Mesendoderm (in vitro differentiated cells): ENCODE measurements at regions not wholly inside any gene's neighbourhood (a gene's known extent, or its start where the extent isn't known, plus 50 kb on each side); places are given as distances from the start of the nearest gene placed in this dataset.

Experiments used
- DNase-seq: peaks from one replicate; pipeline ENCODE4 v3.0.0; 2013
- H2AK5ac ChIP-seq: 2 replicates; pipeline ENCODE4 v1.6.1; 2013; ENCODE audit warnings: low read length, inconsistent platforms
- H2BK120ac ChIP-seq: 2 replicates; pipeline ENCODE4 v1.6.1; 2013; ENCODE audit warnings: low read depth, mild to moderate bottlenecking, low read length, moderate library complexity, mixed read lengths
- H2BK15ac ChIP-seq: replicated peaks from 2 replicates; pipeline ENCODE4 v1.6.1; 2013; ENCODE audit warnings: low read depth, mild to moderate bottlenecking, moderate library complexity
- H2BK5ac ChIP-seq: 2 replicates; pipeline ENCODE4 v1.6.1; 2013; ENCODE audit warnings: low read length, inconsistent platforms
- H3K18ac ChIP-seq: 2 replicates; pipeline ENCODE4 v1.6.1; 2013; ENCODE audit warnings: mild to moderate bottlenecking, low read length, mixed read lengths
- H3K23ac ChIP-seq: one replicate; pipeline ENCODE4 v1.6.1; 2013; ENCODE audit warnings: low read length
- H3K27ac ChIP-seq: 2 replicates; pipeline ENCODE4 v1.5.1; 2013; ENCODE audit warnings: low read depth, mild to moderate bottlenecking, inconsistent platforms, low read length, moderate library complexity
- H3K27me3 ChIP-seq: 2 replicates; pipeline ENCODE4 v1.6.1; 2013; ENCODE audit warnings: low read length, control low read depth, mild to moderate bottlenecking, inconsistent platforms; ENCODE audit not compliant: insufficient read depth, poor library complexity
- H3K36me3 ChIP-seq: 2 replicates; pipeline ENCODE4 v1.6.1; 2013; ENCODE audit warnings: low read length, inconsistent platforms; ENCODE audit not compliant: control insufficient read depth, insufficient read depth
- H3K4ac ChIP-seq: one replicate; pipeline ENCODE4 v1.6.1; 2013; ENCODE audit warnings: low read depth, mild to moderate bottlenecking, low read length, moderate library complexity
- H3K4me1 ChIP-seq: 2 replicates; pipeline ENCODE4 v1.6.1; 2013; ENCODE audit warnings: low read depth, low read length, inconsistent platforms; ENCODE audit not compliant: control insufficient read depth
- H3K4me2 ChIP-seq: 2 replicates; pipeline ENCODE4 v1.6.1; 2013; ENCODE audit warnings: low read length
- H3K4me3 ChIP-seq: 2 replicates; pipeline ENCODE4 v1.5.1; 2013; ENCODE audit warnings: mild to moderate bottlenecking, low read length
- H3K56ac ChIP-seq: one replicate; pipeline ENCODE4 v1.6.1; 2013; ENCODE audit warnings: low read length
- H3K79me1 ChIP-seq: 2 replicates; pipeline ENCODE4 v1.6.1; 2013; ENCODE audit warnings: low read length, inconsistent platforms
- H3K79me2 ChIP-seq: 2 replicates; pipeline ENCODE4 v1.6.1; 2013; ENCODE audit warnings: mild to moderate bottlenecking, low read length; ENCODE audit not compliant: control insufficient read depth, insufficient read depth
- H3K9ac ChIP-seq: 2 replicates; pipeline ENCODE4 v1.6.1; 2013; ENCODE audit warnings: low read length, inconsistent platforms
- H4K5ac ChIP-seq: one replicate; pipeline ENCODE4 v1.6.1; 2013; ENCODE audit warnings: low read length
- H4K8ac ChIP-seq: one replicate; pipeline ENCODE4 v1.6.1; 2013; ENCODE audit warnings: low read depth, mild to moderate bottlenecking, control low read depth, low read length, moderate library complexity
- WGBS: extraction: QIAGEN DNeasy Blood & Tissue Kit; methylation state at CpG from one replicate; pipeline ENCODE4 v1.1.7; 2013; ENCODE audit warnings: low lambda C conversion rate, missing lambda C conversion rate; ENCODE audit not compliant: insufficient coverage; ENCODE audit errors: extremely low coverage; 5-methylcytosine and 5-hydroxymethylcytosine counted together

DNA sequence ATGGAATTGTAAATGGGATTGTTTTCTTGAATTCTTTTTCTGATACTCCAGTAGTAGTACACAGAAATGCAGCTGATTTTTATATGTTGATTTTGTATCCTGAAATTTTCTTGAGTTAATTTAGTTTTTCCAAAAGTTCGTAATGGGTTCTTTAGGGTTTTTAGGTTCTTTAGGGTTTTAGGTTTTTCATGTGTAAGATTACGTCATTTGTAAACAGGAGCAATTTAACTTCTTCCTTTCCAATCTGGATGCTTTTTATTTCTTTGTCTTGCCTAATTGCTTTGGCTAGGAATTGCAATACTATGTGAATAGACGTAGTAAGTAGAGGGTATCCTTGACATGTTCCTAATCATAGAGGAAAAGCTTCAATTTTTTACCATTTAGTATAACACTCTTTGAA lies 568.6 kb downstream of the MMUT start:
- WGBS: no CpG with 5 or more reads among the region's 3 CpGs
- no peak overlapping the region for H3K27ac ChIP-seq

DNA sequence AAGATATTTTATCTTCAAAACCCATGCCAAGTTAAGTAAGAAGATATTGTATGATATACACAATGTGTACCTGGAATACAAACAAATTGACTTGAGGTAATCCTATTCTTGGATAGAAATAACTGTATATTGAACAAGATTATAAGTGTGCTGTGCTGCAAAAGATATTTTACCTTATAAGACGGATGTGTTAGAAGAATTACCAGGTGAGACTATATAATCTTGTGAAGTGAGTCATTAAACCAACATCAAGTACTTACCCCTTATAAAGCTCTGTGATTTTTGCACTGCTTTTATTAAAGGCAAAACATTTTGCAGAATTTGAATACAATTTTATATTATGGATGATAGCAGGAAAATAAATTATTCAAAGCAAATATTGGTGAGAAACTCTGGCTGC lies 570.0 kb downstream of the MMUT start:
- H2BK120ac ChIP-seq: no peak overlapping the region
- H2BK5ac ChIP-seq: no peak overlapping the region
- no CpG with 5 or more reads among the region's 1 CpG for WGBS

More for the DNA sequence above, 568.6 kb downstream of the MMUT start:
- no peak for DNase-seq
- no peaks in the 10 kb centered on the region for H3K4me1 ChIP-seq
- no peak overlapping the region for H3K23ac ChIP-seq
- no peaks in the 10 kb centered on the region for H3K36me3 ChIP-seq
- no peak overlapping the region for H4K8ac ChIP-seq
- no peak overlapping the region for H2BK5ac ChIP-seq
- H4K5ac ChIP-seq: no peak overlapping the region
- no peaks in the 10 kb centered on the region for H3K27me3 ChIP-seq
- H3K9ac ChIP-seq: no peak overlapping the region
- no peak overlapping the region for H2AK5ac ChIP-seq
- no peaks in the 10 kb centered on the region for H3K79me2 ChIP-seq
- no peak overlapping the region for H3K4me3 ChIP-seq
- no peak overlapping the region for H3K4me2 ChIP-seq
- no peaks in the 10 kb centered on the region for H3K79me1 ChIP-seq
- no peak overlapping the region for H3K56ac ChIP-seq
- no peak overlapping the region for H2BK120ac ChIP-seq
- H3K4ac ChIP-seq: no peak overlapping the region
- H2BK15ac ChIP-seq: no peak overlapping the region
- H3K18ac ChIP-seq: no peak overlapping the region

DNA sequence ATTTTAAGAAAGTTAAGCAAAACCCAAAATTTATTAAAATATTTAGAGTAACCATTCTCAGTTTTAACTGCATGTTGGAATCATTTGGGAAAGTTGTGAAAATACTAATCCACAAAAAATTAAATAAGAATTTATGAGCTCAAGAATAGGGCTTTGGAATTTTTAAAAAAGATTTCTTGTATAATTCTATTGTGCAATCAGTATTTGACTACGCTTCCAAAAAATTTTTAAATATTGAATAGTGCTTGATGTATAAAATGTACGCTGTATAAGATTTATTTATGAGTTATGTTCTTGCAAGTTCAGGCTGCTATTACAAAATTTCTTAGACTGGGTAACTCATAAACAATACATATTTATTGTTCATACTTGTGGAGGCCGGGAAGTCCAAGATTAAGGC lies 571.7 kb downstream of the MMUT start:
- Histone ChIP-seq H2AK5ac (no peak overlapping the region), H2BK15ac (no peak overlapping the region), H3K4me3 (no peak overlapping the region), H3K23ac (no peak overlapping the region), H3K4me2 (no peak overlapping the region), H3K4me1 (no peaks in the 10 kb centered on the region), H2BK120ac (no peak overlapping the region), H4K5ac (no peak overlapping the region), H3K27ac (no peak overlapping the region), H2BK5ac (no peak overlapping the region), H3K18ac (no peak overlapping the region), H3K27me3 (no peaks in the 10 kb centered on the region), H3K4ac (no peak overlapping the region), H3K36me3 (no peaks in the 10 kb centered on the region), H3K9ac (no peak overlapping the region), H3K79me2 (no peaks in the 10 kb centered on the region), H3K56ac (no peak overlapping the region), H4K8ac (no peak overlapping the region), H3K79me1 (no peaks in the 10 kb centered on the region)
- no CpG with 5 or more reads among the region's 3 CpGs for WGBS
- no peak for DNase-seq

More for the DNA sequence above, 570.0 kb downstream of the MMUT start:
- no peak overlapping the region for H2AK5ac ChIP-seq
- no peaks in the 10 kb centered on the region for H3K27me3 ChIP-seq
- H3K4me1 ChIP-seq: no peaks in the 10 kb centered on the region
- no peaks in the 10 kb centered on the region for H3K79me1 ChIP-seq
- no peak overlapping the region for H2BK15ac ChIP-seq
- no peak overlapping the region for H3K27ac ChIP-seq
- H3K4me2 ChIP-seq: no peak overlapping the region
- no peak overlapping the region for H3K4me3 ChIP-seq
- no peaks in the 10 kb centered on the region for H3K36me3 ChIP-seq
- DNase-seq: no peak
- H4K5ac ChIP-seq: no peak overlapping the region
- no peak overlapping the region for H3K23ac ChIP-seq
- H3K4ac ChIP-seq: no peak overlapping the region
- no peaks in the 10 kb centered on the region for H3K79me2 ChIP-seq
- no peak overlapping the region for H3K9ac ChIP-seq
- H4K8ac ChIP-seq: no peak overlapping the region
- H3K56ac ChIP-seq: no peak overlapping the region
- H3K18ac ChIP-seq: no peak overlapping the region

DNA sequence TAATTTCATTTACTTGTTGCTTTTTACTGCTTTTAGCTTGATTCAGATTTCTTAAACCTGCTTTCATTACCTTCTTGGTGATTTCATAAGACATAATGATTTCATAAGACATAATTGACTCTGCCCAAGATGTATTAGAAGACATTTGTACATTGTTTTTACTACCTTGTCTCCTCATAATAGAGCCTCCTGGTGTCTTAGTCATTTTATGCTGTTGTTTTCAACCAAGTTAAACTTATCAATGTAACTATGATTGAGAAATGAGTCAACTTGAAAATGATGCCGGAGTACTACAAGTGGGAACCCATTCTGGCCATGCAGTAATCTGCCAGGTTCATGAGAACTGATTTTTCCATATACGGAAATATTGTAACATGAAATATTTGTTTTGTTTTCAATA lies 573.6 kb downstream of the MMUT start:
- Histone ChIP-seq H2AK5ac (no peak overlapping the region), H3K36me3 (no peaks in the 10 kb centered on the region)

DNA sequence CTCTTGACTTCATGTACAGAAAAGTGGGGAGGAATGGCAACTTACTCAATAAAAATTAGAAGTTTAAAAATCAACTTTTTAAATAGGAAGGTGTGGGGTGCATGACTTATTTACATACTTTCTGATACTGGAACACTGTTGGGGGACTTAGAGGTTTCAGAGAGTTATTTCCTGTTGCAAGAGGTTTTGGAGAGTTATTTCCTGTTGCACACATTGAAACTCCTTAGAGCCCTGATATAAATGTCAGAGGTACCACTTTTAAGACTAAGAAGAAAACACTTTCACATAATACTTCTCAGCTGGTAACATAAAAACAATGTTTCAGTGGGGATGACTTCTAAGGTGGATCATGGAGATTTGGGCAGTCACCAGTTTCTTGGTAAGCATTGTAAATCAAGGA lies 579.9 kb downstream of the MMUT start:
- Histone ChIP-seq H2BK5ac (no peak overlapping the region), H3K27ac (no peak overlapping the region), H3K18ac (no peak overlapping the region), H3K56ac (no peak overlapping the region), H3K4me1 (no peaks in the 10 kb centered on the region), H4K5ac (no peak overlapping the region), H3K79me2 (no peaks in the 10 kb centered on the region), H3K4me3 (no peak overlapping the region), H2AK5ac (no peak overlapping the region), H3K79me1 (no peaks in the 10 kb centered on the region), H2BK120ac (no peak overlapping the region), H3K27me3 (no peaks in the 10 kb centered on the region), H3K4me2 (no peak overlapping the region), H3K4ac (no peak overlapping the region), H3K36me3 (no peaks in the 10 kb centered on the region), H3K23ac (no peak overlapping the region), H2BK15ac (no peak overlapping the region), H4K8ac (no peak overlapping the region), H3K9ac (no peak overlapping the region)
- no peak for DNase-seq

More for the DNA sequence above, 573.6 kb downstream of the MMUT start:
- H3K27ac ChIP-seq: no peak overlapping the region
- H3K56ac ChIP-seq: no peak overlapping the region
- WGBS: no CpG with 5 or more reads among the region's 2 CpGs
- no peaks in the 10 kb centered on the region for H3K4me1 ChIP-seq
- H2BK15ac ChIP-seq: no peak overlapping the region
- H3K23ac ChIP-seq: no peak overlapping the region
- no peak overlapping the region for H2BK120ac ChIP-seq
- no peaks in the 10 kb centered on the region for H3K79me1 ChIP-seq
- no peak overlapping the region for H3K18ac ChIP-seq
- H3K27me3 ChIP-seq: no peaks in the 10 kb centered on the region
- H3K4ac ChIP-seq: no peak overlapping the region
- no peak overlapping the region for H3K4me2 ChIP-seq
- H4K5ac ChIP-seq: no peak overlapping the region
- no peaks in the 10 kb centered on the region for H3K79me2 ChIP-seq
- H2BK5ac ChIP-seq: no peak overlapping the region
- H3K9ac ChIP-seq: no peak overlapping the region
- DNase-seq: no peak
- H4K8ac ChIP-seq: no peak overlapping the region
- H3K4me3 ChIP-seq: no peak overlapping the region

DNA sequence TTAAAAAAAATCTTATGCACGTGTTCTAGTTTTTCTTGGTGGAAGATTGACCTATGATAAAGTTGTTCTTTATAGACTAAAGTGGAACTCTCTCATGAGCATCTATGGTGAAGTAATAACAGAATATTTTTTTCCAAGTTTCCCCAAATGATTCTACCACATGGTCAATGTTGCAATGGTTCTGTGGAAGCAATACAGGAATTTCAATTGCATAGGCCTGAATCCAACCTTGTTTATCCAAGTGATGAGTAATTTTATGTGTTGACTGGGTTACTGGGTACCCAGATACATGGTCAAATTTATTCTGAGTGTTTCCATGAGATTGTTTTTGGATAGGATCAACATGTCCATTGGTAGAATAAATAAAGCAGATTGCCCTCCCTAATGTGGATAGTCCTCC lies 581.5 kb downstream of the MMUT start:
- WGBS: no CpG with 5 or more reads among the region's 1 CpG
- H3K4me2 ChIP-seq: no peak overlapping the region
- H3K79me2 ChIP-seq: no peaks in the 10 kb centered on the region
- no peak overlapping the region for H3K18ac ChIP-seq
- H3K27me3 ChIP-seq: no peaks in the 10 kb centered on the region
- no peak overlapping the region for H3K4me3 ChIP-seq
- H2BK120ac ChIP-seq: no peak overlapping the region
- no peak overlapping the region for H4K8ac ChIP-seq
- no peak overlapping the region for H4K5ac ChIP-seq
- no peak overlapping the region for H2AK5ac ChIP-seq
- H3K23ac ChIP-seq: no peak overlapping the region
- H3K79me1 ChIP-seq: no peaks in the 10 kb centered on the region
- H3K9ac ChIP-seq: no peak overlapping the region
- H3K4ac ChIP-seq: no peak overlapping the region
- H3K27ac ChIP-seq: no peak overlapping the region
- no peak overlapping the region for H3K56ac ChIP-seq
- H3K4me1 ChIP-seq: no peaks in the 10 kb centered on the region
- no peaks in the 10 kb centered on the region for H3K36me3 ChIP-seq
- DNase-seq: no peak
- no peak overlapping the region for H2BK15ac ChIP-seq
- H2BK5ac ChIP-seq: no peak overlapping the region
